ENCODE measurements at regions not wholly inside any gene's neighbourhood (a gene's known extent, or its start where the extent isn't known, plus 50 kb on each side); places are given as distances from the start of the nearest gene placed in this dataset.

DNA sequence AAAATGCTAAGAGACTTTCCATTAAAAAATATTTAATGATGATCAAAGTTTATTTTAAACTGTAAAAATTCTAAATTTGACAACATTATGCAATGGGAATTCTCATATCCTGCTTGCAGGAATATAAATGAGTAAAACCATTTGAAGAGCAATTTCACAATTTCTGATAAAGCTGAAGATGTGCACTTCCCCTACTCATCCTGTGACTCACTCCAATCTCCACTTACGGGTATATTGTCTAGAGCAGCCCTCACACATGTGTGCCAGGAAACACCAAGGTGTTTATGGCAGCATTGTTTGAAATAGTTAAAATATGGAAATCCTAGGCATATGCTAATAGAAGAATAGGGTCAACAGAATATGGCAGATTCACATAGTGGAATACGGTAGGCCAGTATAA, 158.4 kb downstream of the PDHA2 start:
- no peak for DNase-seq

DNA sequence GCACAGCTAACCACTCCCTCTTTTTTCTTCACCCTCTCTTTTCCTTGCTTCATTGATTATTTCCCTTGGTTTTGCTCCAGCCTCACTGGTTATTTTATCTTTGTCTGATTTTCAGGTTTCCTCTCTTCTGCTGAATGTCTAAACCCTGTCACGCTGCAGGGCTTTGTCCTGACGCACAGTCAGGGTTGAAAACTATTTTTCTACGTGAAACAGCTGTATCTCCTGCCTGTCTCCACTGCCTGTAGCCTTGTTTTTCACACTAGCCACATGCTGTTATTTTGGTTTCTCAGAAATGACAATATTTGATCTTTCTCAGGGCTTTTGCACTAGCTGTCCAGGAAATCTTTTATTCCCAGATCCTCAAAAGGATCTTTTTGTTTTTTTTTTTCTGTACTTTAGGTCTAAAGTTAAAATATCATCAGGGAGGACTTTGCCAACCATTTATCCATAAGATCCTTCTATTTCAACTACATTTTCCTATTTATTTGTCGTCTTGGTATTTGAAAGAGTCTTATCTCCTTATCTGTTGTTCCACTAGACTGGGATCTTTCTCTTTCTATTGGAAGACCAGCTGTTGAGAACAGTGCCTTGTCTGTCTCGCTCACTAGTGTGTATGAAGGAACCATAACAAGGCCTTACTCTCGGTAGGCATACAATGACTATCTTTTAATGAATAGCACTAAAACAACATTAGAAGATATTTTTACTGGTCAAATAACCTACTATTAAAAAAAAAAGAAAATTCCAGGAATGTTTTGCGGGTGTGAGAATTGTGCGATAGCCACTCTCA, 164.3 kb downstream of the PDHA2 start:
- DNase-seq = no peak

DNA sequence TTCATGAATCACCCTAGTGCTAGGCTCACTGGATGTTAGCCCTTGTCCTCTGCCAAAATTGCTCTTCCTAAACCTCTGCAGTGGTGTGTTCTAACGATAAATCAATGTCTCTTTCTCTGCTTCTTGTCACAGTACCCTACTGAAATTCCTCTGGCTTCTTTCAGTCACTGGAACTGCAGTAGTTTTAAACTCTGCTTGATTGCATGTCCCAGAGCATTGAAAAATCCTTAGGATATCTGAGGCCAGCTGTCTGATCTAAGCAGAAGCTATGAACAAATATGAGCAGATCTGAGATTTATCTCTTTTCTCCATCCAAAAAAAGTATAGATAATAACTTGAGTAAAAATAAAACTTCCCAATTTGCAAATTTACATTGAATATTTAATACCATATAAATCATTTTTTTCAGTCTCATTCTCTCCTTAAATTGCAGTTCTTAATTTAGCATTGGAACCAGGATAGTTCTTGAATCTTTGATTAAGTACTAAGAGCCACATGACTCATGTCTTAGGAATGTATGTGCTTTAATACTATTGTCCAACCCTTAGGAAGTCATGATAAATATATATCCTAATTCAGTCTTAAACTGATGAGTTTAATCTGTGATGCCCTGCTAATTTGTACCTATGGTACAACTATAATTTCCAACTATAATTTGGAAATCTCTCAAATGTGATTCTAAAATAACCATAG, 169.7 kb downstream of the PDHA2 start:
- DNase-seq = no peak

DNA sequence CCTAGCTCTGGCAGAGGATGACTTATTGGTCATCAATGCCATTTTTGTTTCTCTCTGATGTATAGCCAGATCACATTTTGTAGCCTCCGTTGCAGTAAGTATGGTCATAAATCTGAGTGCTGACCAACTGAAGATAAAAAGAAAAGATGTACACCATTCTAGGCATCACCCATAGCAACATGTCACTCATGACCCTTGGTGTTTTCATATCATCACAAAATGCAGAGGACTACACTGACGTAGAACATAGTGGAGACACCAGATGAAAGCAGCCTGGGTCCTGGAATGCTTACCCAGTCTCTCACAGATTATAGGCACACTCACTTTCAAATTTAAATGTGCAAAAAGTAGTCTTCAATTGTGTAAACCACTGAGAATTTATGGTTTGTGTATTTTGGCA, 172.8 kb downstream of the PDHA2 start:
- no peak for DNase-seq

DNA sequence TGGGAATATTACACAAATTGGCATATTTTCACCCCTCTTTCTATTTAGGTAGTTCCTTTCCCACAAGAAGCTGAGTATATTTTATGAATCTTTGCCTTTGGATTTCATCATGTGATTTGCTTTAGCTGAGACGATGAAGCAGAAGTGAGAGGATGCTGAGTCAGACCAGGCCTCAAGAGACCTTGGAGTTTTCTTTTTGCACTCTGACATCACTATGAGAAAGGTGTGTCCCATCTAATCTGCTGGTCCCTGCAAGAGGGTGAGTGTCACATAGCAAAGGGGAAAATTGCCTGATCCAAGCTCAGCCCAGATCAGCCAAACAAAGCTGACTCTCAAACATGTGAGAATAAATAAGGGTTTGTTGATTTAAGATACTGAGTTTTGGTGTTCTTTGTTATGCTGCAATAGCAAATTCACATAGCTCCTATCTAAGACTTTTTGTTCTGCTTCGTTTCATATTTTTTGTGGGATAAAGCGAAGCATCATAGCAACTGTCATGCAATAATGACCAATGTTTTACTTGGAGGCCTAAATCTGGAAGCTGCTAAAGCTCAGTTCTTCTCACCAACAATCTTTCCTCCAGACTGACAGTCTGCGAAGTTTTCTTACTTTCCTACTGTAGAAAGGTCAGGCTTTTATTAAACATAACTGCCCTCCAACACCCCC, 176.9 kb downstream of the PDHA2 start:
- no peak for DNase-seq

DNA sequence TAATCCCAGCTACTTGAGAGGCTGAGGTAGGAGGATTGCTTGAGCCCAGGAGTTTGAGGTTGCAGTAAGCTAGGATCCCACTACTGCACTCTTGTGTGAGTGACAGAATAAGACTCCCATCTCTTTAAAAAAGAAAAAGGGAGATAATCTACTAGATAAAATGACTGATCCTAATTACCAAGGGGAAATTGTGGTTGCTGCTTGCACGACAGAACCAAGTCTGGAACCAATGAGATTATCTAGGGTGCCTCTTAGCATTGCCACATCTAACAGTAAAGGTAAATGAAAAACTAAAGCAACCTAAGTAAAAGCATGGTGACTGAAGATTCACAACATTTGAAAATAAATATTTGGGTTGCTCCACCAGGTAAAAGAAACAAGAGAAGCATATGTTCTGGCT, 185.1 kb downstream of the PDHA2 start:
- DNase-seq = no peak

DNA sequence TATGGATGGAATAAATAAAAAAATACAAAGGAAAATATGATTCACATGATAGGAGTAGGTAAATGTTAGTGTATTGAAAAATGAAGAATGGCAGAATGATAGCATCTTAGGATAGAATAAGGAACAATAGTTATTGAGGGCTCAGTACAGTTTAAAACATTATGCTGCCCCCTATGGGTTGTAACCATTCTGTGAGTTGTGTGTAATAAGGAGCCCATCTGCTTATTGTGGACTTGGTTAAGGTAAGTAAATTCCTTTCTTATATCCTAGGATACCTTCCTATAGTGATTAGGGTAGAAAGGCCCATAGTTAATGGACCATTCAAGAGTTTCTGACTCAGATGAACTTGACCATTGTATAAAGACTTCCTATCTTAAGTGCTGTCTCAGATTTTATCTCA, 195.8 kb downstream of the PDHA2 start:
- DNase-seq = peak; percentile 23

DNA sequence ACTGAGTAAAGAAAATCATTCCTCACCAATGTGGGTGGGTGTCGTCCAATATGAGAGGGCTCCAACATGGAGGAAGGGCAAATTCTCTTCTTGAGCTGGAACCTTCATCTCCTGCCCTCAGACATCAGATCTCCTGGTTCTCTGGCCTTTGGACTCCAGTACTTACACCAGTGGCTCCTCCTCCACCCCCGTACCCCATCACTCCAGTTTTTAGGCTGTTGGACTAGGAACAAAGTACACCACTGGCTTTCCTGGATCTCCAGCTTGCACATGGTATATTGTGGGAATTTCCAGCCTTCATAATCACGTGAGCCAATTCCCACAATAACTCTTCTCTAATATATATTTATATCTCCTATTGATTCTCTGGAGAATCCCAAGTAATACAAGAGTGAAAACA, 196.9 kb downstream of the PDHA2 start:
- no peak for DNase-seq

DNA sequence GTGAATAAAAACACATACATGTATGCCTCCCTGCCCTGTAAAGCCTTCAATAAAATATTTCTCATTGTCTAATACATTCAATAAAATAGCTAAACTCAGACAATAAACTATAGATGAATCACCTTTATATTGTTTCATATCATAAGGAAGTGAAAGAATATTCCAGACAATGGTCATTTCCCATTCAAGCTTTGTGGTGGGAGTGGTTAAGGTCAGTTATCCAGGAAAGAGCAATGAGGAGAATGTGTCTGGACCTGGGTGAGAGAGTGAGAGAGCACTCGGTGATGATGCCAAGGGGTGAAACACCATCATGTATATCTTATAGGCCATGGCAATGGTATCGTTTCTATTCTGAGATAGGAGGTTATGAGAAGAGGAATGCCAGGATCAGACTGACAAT, 197.8 kb downstream of the PDHA2 start:
- no peak for DNase-seq

DNA sequence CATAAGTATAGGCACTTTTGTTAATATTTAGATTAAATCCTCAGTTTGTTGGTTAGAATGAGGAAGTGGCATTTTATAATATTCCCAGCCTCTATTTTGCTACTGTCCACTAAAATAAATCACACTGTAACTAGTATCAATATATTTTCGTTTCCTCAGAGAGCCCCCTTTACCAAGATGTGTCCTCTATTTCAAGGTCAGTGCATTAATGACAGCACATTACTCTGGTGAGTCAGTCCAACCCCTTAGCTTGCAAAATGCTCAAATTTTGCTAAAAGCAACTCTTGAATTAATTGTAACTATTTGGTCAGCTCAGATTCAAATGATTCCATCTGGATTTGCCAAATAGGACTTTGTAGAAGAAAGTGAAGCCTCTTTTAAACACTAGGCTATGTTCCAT, 199.3 kb downstream of the PDHA2 start:
- DNase-seq = no peak

DNA sequence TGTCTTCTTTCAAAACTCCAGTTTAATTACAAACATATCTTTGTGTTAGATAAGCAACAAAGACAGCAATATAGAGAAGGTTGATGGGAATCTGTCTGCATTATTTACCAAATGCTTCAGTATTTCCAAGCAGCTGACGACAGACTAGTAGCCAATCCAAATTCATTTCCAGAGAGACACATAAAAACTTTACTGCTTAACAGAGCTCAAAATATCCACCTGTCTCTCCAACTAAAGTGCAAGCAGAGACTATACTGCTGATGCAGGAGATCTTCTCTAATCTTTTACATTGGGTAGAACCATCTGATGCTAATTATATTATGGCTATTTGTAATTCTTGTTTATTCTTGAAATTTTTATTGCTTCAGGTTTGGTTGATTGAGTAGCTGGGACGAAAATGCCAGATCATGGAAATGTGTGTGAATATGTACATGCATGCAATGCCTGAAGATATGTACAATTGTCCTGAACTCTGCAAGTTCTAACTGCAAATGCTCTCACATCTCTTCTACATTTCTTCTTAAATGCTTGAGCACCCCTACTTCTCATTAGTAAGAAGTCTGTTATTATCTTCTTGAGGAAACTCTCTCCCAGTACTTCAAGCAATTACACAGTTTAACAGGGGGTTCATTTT, 200.0 kb downstream of the PDHA2 start:
- DNase-seq = no peak

DNA sequence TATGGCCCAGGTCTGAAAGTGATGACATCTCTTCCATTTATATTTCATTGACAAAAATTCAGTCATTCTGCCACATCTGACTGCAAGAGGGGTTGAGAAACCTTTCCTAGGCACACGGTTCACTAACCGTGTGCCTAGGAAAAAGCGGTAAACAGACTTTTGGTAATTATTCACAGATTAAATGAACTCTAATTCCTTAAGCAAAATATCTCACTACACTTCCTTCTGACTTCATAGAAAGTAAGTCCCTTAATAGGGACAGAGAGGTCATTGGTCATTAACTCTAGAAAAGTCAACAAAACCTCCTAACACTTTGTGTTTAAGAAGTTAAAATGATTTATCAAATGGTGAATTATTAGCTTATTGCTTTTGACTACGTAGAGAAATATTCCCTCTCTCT, 205.1 kb downstream of the PDHA2 start:
- no peak for DNase-seq

DNA sequence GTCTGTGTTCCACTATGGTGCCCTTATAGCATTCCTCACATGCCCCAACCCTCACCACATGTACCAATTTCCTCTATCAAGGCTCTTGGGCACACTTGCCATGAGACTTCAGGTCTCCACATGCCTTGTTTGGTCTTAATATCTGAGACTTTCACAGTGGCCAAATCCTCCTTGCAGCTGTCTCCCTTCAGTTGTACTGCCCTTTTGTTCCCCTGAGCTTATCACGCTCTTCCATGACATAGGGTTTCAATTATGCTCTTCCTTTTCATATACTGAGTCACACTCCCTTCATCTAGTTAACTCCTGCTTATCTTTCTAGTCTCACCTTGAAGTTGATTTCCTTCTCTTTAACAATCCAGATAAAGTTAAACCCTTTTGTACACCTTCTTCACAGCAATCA, 212.9 kb downstream of the PDHA2 start:
- no peak for DNase-seq

DNA sequence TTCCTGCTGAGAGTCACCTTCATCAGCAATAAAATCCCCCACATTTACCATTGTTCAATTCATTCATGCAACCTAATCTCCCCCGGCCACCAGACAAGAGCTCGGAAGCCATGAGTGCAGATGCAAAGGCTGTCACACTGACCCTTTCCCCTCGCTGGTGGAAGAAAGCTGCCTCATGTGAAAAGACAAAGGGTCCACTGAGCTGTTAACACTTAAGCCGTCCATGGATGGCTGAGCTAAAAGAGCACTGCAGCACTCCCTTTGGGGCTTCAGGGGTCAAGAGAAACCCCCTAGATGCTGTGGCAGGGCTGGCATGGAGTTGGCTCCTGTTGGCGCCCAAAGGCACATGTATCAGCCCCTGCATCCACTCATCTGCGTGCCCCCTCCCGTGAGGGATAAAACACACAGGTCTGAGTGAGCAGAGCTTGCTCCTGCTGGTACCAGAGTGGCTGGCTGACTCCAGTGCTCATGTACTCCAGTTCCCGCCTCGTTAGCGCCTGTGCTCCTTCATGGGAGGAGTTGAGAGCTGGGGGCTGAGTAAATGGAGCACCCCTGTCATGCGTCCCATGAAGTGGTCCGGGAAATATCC, 216.5 kb downstream of the PDHA2 start:
- no peak for DNase-seq

DNA sequence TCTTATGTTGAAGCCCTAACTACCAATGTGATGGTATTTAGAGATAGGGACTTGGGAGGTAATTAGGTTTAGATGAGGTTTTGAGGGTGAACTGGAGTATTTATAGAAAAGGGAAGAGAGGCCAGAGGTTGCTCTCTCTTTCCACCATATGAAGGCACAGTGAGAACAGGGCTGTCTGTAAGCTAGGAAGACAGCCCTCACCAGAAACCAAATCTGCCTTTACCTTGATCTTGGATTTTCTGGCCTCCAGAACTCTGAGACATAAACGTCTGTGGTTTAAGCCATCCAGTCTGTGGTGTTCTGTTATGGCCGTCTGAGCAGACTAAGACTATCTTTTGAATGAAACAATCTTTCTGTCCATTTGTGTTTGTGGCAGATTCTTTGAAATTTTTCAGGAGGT, 223.7 kb downstream of the PDHA2 start:
- DNase-seq = no peak

DNA sequence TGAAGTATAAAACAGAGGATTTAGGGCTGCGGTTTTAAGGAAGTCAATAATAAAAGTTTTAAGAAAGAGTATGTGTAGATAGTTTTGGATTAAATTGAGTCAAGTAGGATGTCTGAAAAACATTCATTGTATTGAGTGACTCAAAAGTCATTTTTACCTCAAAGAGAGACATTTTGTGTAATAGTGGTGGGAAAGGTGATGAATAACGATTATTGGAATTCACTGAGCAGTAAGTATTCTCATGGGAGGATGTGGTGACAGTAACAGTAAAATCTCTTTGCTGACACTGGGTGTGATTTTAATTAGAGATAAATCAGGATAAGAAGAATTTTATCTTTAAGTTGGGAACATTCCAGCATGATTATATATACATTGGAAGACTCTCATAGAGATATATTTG, 233.6 kb downstream of the PDHA2 start:
- no peak for DNase-seq

DNA sequence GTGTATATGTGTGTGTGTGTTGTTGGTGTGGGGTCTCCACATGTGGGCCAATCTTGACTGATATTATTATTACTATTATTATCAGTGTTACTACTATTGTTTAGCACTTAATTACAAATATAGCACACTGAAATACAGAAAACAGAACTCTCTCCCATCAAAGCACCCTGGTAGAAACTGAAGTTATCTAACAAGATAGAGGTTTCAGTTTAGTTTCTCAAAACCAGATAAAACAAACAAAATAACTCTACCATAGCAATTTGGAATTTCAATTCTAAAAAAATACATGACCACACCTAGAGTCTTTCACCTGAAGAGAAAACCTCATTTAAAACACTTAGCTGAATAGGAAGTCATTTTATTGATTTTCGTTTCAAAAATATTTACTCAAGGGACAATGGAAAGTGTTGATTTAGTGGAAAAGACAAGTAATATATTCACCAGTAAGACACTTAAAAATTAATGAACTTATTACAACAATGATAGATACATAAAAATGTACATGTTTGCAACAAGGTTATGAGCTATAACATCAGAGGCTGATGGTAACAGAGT, 252.3 kb downstream of the PDHA2 start:
- no peak for DNase-seq

DNA sequence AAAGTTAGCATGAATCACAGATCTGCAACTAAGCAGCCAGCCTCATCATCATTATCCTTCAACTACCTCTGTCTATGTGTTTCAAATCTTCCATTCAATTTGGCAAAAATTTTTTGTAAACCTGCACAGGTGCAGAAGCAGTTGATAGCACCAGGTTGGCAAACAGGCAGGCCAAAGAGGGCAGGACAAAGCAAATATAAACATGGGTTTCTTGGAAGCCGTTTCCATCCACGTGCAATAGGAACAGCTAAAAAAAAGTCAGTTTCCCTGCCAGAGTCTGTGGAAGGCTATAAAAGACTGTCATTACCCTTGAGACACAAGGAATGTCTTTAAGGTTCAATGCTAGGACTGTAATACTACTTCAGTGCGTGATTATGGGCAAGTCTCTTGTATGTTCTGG, 253.2 kb downstream of the PDHA2 start:
- no peak for DNase-seq

DNA sequence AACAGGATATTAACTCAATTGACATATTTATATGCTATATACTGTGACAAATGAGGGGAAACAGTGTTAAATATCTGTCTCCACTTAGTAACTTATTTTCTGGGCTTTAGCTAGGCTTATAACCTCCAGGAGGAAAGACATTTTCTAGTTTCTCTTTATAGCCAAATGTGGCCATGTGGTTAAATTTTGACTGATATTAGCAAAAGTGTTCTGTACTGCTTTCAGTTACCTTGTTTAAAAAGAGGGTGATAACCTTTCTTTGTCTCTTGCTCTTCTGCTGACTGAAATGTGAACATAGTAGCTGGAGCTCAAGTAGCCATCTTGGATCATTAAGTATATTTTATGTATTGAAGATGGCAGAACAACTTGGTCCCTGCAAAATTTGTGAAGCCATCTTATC, 253.7 kb downstream of the PDHA2 start:
- DNase-seq = no peak

DNA sequence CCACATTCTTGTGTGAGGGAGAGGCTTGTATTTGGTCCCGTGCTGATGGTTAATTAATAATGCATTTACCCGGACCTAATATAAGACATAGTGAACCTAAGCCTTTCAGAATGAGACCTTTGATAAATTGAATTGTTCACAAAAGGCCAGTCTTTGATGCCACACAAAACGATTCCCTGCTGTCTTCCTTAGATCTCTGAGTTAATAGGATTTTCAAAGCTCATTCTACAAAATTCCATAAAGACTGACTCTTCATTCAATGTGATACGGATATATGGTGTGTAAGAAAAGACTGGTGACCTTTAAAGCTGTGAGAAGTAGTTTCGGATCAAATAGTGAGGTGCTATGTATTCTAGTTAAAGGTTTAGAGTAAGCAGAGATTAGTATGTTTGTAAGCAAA, 254.3 kb downstream of the PDHA2 start:
- no peak for DNase-seq

DNA sequence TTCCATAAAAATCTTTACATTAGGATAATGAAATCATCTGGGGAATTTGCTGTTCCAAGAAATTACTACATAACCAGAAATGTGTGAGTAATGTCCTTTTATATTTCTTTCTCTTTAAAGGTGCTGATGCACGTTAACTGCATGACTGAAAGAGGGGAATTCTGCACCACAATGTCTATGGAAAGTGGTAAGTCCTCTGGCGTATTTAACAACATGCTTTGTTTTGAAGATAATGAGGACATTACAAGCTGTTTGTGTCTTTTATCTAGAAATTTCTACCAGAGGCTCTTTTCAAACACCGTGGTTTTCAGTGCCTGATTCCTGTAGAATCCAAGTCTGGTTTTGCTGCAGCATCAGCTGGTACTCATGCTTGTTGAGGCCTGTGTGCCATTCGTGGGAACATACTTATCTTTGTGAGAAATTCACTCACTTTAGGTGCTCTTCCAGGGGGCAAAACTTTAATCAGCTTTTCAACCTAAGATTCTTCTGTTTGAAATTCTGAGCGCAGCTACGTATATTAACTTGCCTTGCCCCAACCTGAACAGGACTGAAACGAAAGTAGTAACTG, 257.2 kb downstream of the PDHA2 start:
- peak; percentile 52 for DNase-seq

DNA sequence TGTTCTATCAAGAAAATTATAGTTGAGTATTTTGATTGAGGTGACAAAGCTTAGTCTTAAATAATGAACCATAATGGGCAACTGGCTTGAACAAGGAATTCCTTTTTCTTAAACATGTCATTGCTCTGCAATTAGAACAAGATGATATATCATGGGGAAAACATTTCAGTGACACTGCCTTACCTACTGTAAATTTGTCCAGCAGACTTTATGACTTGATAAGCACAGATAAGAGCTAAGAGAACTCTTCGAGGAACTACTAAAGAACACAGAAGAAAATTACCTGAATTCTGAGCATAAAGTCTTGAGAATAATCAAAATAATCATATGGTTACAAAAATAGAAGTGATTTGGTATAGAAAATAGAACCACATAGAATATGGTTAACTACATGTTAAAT, 257.8 kb downstream of the PDHA2 start:
- no peak for DNase-seq

DNA sequence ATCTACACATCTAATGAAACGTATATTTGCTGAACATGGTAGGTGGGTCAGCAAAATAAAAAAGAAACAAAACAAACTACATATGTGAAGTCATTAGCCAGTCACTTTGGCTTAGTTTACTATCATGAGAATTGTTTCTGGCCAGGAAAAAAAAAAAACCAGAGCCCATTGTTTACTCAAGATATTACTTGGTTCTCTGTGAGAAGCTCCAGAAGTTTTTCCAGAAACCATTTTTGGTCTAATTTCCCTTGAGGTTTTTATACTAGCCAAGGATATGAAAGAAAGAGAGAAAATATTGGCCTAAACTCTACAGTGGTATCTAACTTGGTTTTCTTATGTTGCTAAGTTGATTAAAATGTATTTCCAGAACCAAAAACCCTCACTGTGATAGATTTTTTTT, 259.1 kb downstream of the PDHA2 start:
- no peak for DNase-seq
